GM23248 (cell line): ENCODE measurements at regions not wholly inside any gene's neighbourhood (a gene's known extent, or its start where the extent isn't known, plus 50 kb on each side); places are given as distances from the start of the nearest gene placed in this dataset.

ENCODE experiments used
- EZH2 ChIP-seq: fragments of 200-600 bp; sonication (generic); IDR thresholded peaks from 2 replicates; pipeline ENCODE4 v1.6.1; 2018; ENCODE audit warnings: antibody characterized with exemption, mild to moderate bottlenecking; ENCODE audit not compliant: insufficient read depth, poor library complexity, severe bottlenecking
- EZH2phosphoT487 ChIP-seq: fragments of 200-600 bp; sonication (generic); IDR thresholded peaks from 2 replicates; pipeline ENCODE4 v1.6.1; 2018; ENCODE audit warnings: antibody characterized with exemption, moderate library complexity, mild to moderate bottlenecking, low read depth; ENCODE audit not compliant: insufficient read depth

GRCh38 chr6:115159733-115160132 lies 816.9 kb upstream of the HS3ST5 start:
- TF ChIP-seq EZH2 = no peak
- no peak for TF ChIP-seq EZH2phosphoT487
